HEK293T (cell line): ENCODE measurements at regions not wholly inside any gene's neighbourhood (a gene's known extent, or its start where the extent isn't known, plus 50 kb on each side); places are given as distances from the start of the nearest gene placed in this dataset.

ENCODE experiments used
- CTBP1 ChIP-seq: fragments of 450-650 bp; IDR thresholded peaks from 2 replicates; pipeline ENCODE4 v1.6.1; 2016; ENCODE audit warnings: borderline replicate concordance
- FOXK2 ChIP-seq: fragments of 450-650 bp; IDR thresholded peaks from 2 replicates; pipeline ENCODE4 v1.6.1; 2016; ENCODE audit warnings: mild to moderate bottlenecking
- FOXM1 ChIP-seq: fragments of 450-650 bp; IDR thresholded peaks from 2 replicates; pipeline ENCODE4 v1.6.1; 2017; ENCODE audit warnings: mild to moderate bottlenecking, borderline replicate concordance
- L3MBTL2 ChIP-seq: fragments of 450-650 bp; conservative IDR thresholded peaks from 2 replicates; pipeline ENCODE4 v1.6.1; 2016; ENCODE audit warnings: mild to moderate bottlenecking
- LEF1 ChIP-seq: fragments of 450-650 bp; IDR thresholded peaks from 2 replicates; pipeline ENCODE4 v1.6.1; 2017; ENCODE audit warnings: mild to moderate bottlenecking, borderline replicate concordance
- NFRKB ChIP-seq: fragments of 450-650 bp; IDR thresholded peaks from 2 replicates; pipeline ENCODE4 v1.6.1; 2016; ENCODE audit warnings: mild to moderate bottlenecking, moderate library complexity
- SP1 ChIP-seq: fragments of 450-650 bp; IDR thresholded peaks from 2 replicates; pipeline ENCODE4 v1.6.1; 2017
- SUZ12 ChIP-seq: fragments of 450-650 bp; IDR thresholded peaks from 2 replicates; pipeline ENCODE4 v1.6.1; 2016; ENCODE audit warnings: mild to moderate bottlenecking
- ZNF384 ChIP-seq: fragments of 450-650 bp; IDR thresholded peaks from 2 replicates; pipeline ENCODE4 v1.6.1; 2016

DNA sequence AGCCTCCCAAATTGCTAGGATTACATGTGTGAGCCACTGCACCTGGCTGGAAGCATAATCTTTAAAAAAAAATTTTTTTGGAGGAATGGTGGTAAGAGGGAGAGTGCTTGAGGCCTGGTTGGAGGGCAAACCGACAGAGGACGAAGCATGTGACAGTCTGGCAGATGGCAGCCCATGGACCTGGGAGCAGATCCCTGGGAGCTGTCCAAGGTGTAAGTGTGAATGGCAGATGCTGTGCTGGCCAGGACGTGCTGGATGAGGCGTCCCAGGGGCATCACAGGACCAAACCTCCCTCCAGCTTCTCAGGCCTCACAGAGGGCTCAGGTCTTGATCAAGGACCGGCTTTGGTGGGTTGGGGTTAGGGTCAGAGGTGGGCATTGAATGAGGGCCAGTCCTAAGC is 128.4 kb upstream of the NCOR2 start:
- TF ChIP-seq FOXM1 = no peak
- no peak for TF ChIP-seq L3MBTL2
- no peak for TF ChIP-seq FOXK2
- no peak for TF ChIP-seq LEF1
- TF ChIP-seq SP1 = no peak
- no peak for TF ChIP-seq ZNF384
- TF ChIP-seq SUZ12 = no peak
- no peak for TF ChIP-seq CTBP1
- no peak for TF ChIP-seq NFRKB
